A549 (cell line): ENCODE measurements at regions not wholly inside any gene's neighbourhood (a gene's known extent, or its start where the extent isn't known, plus 50 kb on each side); places are given as distances from the start of the nearest gene placed in this dataset.

Experiments
- ATAC-seq, 2 experiments: fragments of 200-7000 bp in 1 of 2; fragments of >200 bp in 1 of 2; cut with Nextera tagmentation in 1 of 2; cut with Tn5 transposase in 1 of 2; 3 replicates each; pipeline versions ENCODE4 v1.8.0 to v1.9.1; 2018 to 2020; ENCODE audit warnings: mild to moderate bottlenecking in 1 of 2, moderate library complexity in 1 of 2
- CTCF ChIA-PET: fragments of 300-600 bp; sonication (Branson Sonifier 250); formaldehyde crosslinking; extraction: SDS; loops from one replicate; lab custom pipeline; 2021; ENCODE audit warnings: antibody characterized with exemption, inconsistent platforms; lab: Yijun Ruan, JAX
- POLR2A ChIA-PET: fragments of 350-600 bp; formaldehyde crosslinking; extraction: SDS; loops from one replicate; lab custom pipeline; 2021; ENCODE audit warnings: antibody characterized with exemption, inconsistent platforms; lab: Yijun Ruan, JAX
- DNase-seq, 2 experiments: peaks; one replicate each; pipeline versions ENCODE4 v3.0.0 to v3.0.0-alpha.2; 2011 to 2016; ENCODE audit warnings: low read depth in 1 of 2, low spot score in 1 of 2
- FAIRE-seq: peaks from 2 replicates; lab custom pipeline; 2011; peaks lifted over from hg19 to GRCh38; lab: Jason Lieb, UNC
- H3K27ac ChIP-seq, 2 experiments: fragments of >200 bp; sonication (Bioruptor Twin); formaldehyde crosslinking; 3 replicates each; pipeline ENCODE4 v1.5.1; 2016 to 2017
- H3K4me1 ChIP-seq: fragments of >200 bp; sonication (Bioruptor Twin); formaldehyde crosslinking; 3 replicates; pipeline ENCODE4 v1.6.1; 2016
- H3K4me2 ChIP-seq: fragments of >200 bp; sonication (Bioruptor Twin); formaldehyde crosslinking; 3 replicates; pipeline ENCODE4 v1.6.1; 2016
- H3K4me3 ChIP-seq: fragments of >200 bp; sonication (Bioruptor Twin); formaldehyde crosslinking; 3 replicates; pipeline ENCODE4 v1.5.1; 2016
- H3K9me3 ChIP-seq: fragments of >200 bp; sonication (Bioruptor Twin); formaldehyde crosslinking; 3 replicates; pipeline ENCODE4 v1.6.1; 2016
- ATOH8 ChIP-seq: fragments of 250-450 bp; sonication (Bioruptor Pico); IDR thresholded peaks from 2 replicates; pipeline ENCODE4 v1.5.0; 2020; ENCODE audit warnings: low read depth, mild to moderate bottlenecking, moderate library complexity
- BCL3 ChIP-seq: fragments of >200 bp; sonication (Bioruptor Twin); formaldehyde crosslinking; IDR thresholded peaks from 3 replicates; pipeline ENCODE4 v1.6.1; 2016
- CBX2 ChIP-seq: fragments of 200-600 bp; sonication (generic); IDR thresholded peaks from 2 replicates; pipeline ENCODE4 v1.6.1; 2016; ENCODE audit warnings: low read depth, mild to moderate bottlenecking, borderline replicate concordance
- CBX8 ChIP-seq: fragments of 200-600 bp; sonication (generic); IDR thresholded peaks from 2 replicates; pipeline ENCODE4 v1.6.1; 2016
- CHD2 ChIP-seq: fragments of 150-350 bp; IDR thresholded peaks from 2 replicates; pipeline ENCODE4 v1.6.1; 2014; ENCODE audit warnings: low read length; ENCODE audit not compliant: partially characterized antibody
- CHD4 ChIP-seq: fragments of 200-600 bp; sonication (generic); IDR thresholded peaks from 2 replicates; pipeline ENCODE4 v1.6.1; 2016; ENCODE audit warnings: antibody characterized with exemption, mild to moderate bottlenecking, borderline replicate concordance
- CTCF ChIP-seq: fragments of >200 bp; sonication (Bioruptor Twin); formaldehyde crosslinking; IDR thresholded peaks from 3 replicates; pipeline ENCODE4 v1.5.1; 2016
- E2F6 ChIP-seq: IDR thresholded peaks from 2 replicates; pipeline ENCODE4 v1.6.1; 2012; ENCODE audit warnings: low read depth, borderline replicate concordance
- EHF ChIP-seq: fragments of 250-450 bp; sonication (Bioruptor Pico); IDR thresholded peaks from 2 replicates; pipeline ENCODE4 v1.5.0; 2020; ENCODE audit warnings: mild to moderate bottlenecking
- EHMT2 ChIP-seq: fragments of 200-600 bp; sonication (generic); IDR thresholded peaks from 2 replicates; pipeline ENCODE4 v1.6.1; 2016; ENCODE audit warnings: antibody characterized with exemption, low read depth, mild to moderate bottlenecking, moderate library complexity
- ELK1 ChIP-seq: fragments of 150-350 bp; IDR thresholded peaks from 2 replicates; pipeline ENCODE4 v1.6.1; 2014; ENCODE audit warnings: low read depth, mild to moderate bottlenecking, low read length
- EP300 ChIP-seq, 2 experiments: fragments of >200 bp; sonication (Bioruptor Twin); formaldehyde crosslinking; IDR thresholded peaks; 2 replicates in 1 of 2; 3 replicates in 1 of 2; pipeline ENCODE4 v1.6.1; 2016 to 2017
- HES2 ChIP-seq: fragments of >200 bp; sonication (Bioruptor Twin); formaldehyde crosslinking; IDR thresholded peaks from 2 replicates; pipeline ENCODE4 v1.6.1; 2016
- JUN ChIP-seq, 2 experiments: fragments of >200 bp; sonication (Bioruptor Twin); formaldehyde crosslinking; IDR thresholded peaks; 2 replicates in 1 of 2; 3 replicates in 1 of 2; pipeline ENCODE4 v1.6.1; 2016 to 2017
- JUNB ChIP-seq: fragments of >200 bp; sonication (Bioruptor Twin); formaldehyde crosslinking; IDR thresholded peaks from 2 replicates; pipeline ENCODE4 v1.6.1; 2016
- KDM5A ChIP-seq: fragments of 200-600 bp; sonication (generic); IDR thresholded peaks from 2 replicates; pipeline ENCODE4 v1.6.1; 2016; ENCODE audit warnings: antibody characterized with exemption, mild to moderate bottlenecking
- MAFK ChIP-seq: fragments of 450-650 bp; IDR thresholded peaks from 2 replicates; pipeline ENCODE4 v1.6.1; 2014; ENCODE audit not compliant: partially characterized antibody
- MAZ ChIP-seq: fragments of 150-350 bp; IDR thresholded peaks from 2 replicates; pipeline ENCODE4 v1.6.1; 2014; ENCODE audit warnings: antibody characterized with exemption, low read depth, low read length, borderline replicate concordance
- MYC ChIP-seq: IDR thresholded peaks from 2 replicates; pipeline ENCODE4 v1.6.1; 2012; ENCODE audit warnings: mild to moderate bottlenecking, inconsistent platforms, low read length, improper control_type of control experiment, borderline replicate concordance
- NR3C1 ChIP-seq: fragments of >200 bp; sonication (Bioruptor Twin); formaldehyde crosslinking; IDR thresholded peaks from 3 replicates; pipeline ENCODE4 v1.6.1; 2017
- PHF8 ChIP-seq: fragments of 200-600 bp; sonication (generic); IDR thresholded peaks from 2 replicates; pipeline ENCODE4 v1.6.1; 2016; ENCODE audit warnings: low read depth, mild to moderate bottlenecking, antibody characterized with exemption, moderate library complexity, borderline replicate concordance
- POLR2A ChIP-seq: IDR thresholded peaks from 2 replicates; pipeline ENCODE4 v1.6.1; 2012; ENCODE audit warnings: mild to moderate bottlenecking, low read length
- POLR2AphosphoS2 ChIP-seq: conservative IDR thresholded peaks from 2 replicates; pipeline ENCODE4 v1.6.1; 2012; ENCODE audit warnings: low read length, improper control_type of control experiment, inconsistent platforms
- RAD21 ChIP-seq, 2 experiments: fragments of >200 bp in 1 of 2; sonication (Bioruptor Twin) in 1 of 2; formaldehyde crosslinking in 1 of 2; IDR thresholded peaks in 1 of 2; conservative IDR thresholded peaks in 1 of 2; 2 replicates in 1 of 2; 3 replicates in 1 of 2; pipeline ENCODE4 v1.6.1; 2012 to 2018; ENCODE audit warnings: inconsistent platforms in 1 of 2
- RFX5 ChIP-seq: fragments of 450-650 bp; IDR thresholded peaks from 2 replicates; pipeline ENCODE4 v1.7.1; 2014; ENCODE audit warnings: antibody characterized with exemption, mild to moderate bottlenecking, moderate library complexity
- TFCP2L1 ChIP-seq: fragments of 250-450 bp; sonication (Bioruptor Pico); IDR thresholded peaks from 2 replicates; pipeline ENCODE4 v1.5.0; 2021; ENCODE audit warnings: mild to moderate bottlenecking
- TP53 ChIP-seq: fragments of 250-450 bp; sonication (Bioruptor Pico); IDR thresholded peaks from 2 replicates; pipeline ENCODE4 v1.5.0; 2021; ENCODE audit warnings: mild to moderate bottlenecking, moderate library complexity
- ZNF302 ChIP-seq: fragments of 250-450 bp; sonication (Bioruptor Pico); IDR thresholded peaks from 2 replicates; pipeline ENCODE4 v1.9.0; 2021; ENCODE audit warnings: inconsistent platforms, mild to moderate bottlenecking, moderate library complexity
- ZSCAN20 ChIP-seq: fragments of 250-450 bp; sonication (Bioruptor Pico); IDR thresholded peaks from 2 replicates; pipeline ENCODE4 v1.8.0; 2022; ENCODE audit warnings: mild to moderate bottlenecking, moderate library complexity
- WGBS: methylation state at CpG from one replicate; pipeline ENCODE4 v1.1.6; 2017; ENCODE audit errors: missing lambda C conversion rate; 5-methylcytosine and 5-hydroxymethylcytosine counted together

GRCh38 chr10:88127766-88128165, 264.3 kb downstream of the PTEN start:
- WGBS = 11% methylated on average over 1 of the region's 1 CpG
- FAIRE-seq (no peak), DNase-seq (no peak), ATAC-seq (no peak)
- ChIA-PET POLR2A (no interaction called here), CTCF (interaction anchor here (1.5 to 1.6 kb wide), 2 partner anchors 14 to 261 kb away, joined by 3 to 7 read pairs; no protein-coding TSS in a partner anchor)
- no peak overlapping the region for H3K27ac ChIP-seq
- no peaks in the 10 kb centered on the region for H3K9me3 ChIP-seq
- H3K4me3 ChIP-seq = no peak overlapping the region
- H3K4me1 ChIP-seq = no peaks in the 10 kb centered on the region
- no peak overlapping the region for H3K4me2 ChIP-seq
- TF ChIP-seq EP300 (IDR thresholded peaks at IDR 0.05) = no peak
- TF ChIP-seq MAZ = no peak
- no peak for TF ChIP-seq CBX8
- no peak for TF ChIP-seq ZSCAN20 (CRISPR knock-in tag)
- no peak for TF ChIP-seq NR3C1
- TF ChIP-seq MYC = no peak
- no peak for TF ChIP-seq CHD4
- no peak for TF ChIP-seq TP53 (CRISPR knock-in tag)
- no peak for TF ChIP-seq BCL3
- TF ChIP-seq E2F6 = no peak
- TF ChIP-seq RFX5 = no peak
- TF ChIP-seq ZNF302 (CRISPR knock-in tag) = no peak
- no peak for TF ChIP-seq ELK1
- no peak for TF ChIP-seq JUN (IDR thresholded peaks at IDR 0.05)
- TF ChIP-seq CHD2 = no peak
- TF ChIP-seq CBX2 = no peak
- no peak for TF ChIP-seq HES2
- no peak for TF ChIP-seq EHF (CRISPR knock-in tag)

- POLR2A ChIA-PET = no interaction called here
- DNase-seq (no peak), FAIRE-seq (no peak), ATAC-seq (no peak)
- H3K27ac ChIP-seq = no peak overlapping the region
- TF ChIP-seq CBX2 (no peak), TFCP2L1 (no peak), RAD21 (conservative IDR thresholded peaks at IDR 0.05 in 1 of 2, IDR thresholded peaks at IDR 0.05 in 1 of 2) (no peak), KDM5A (no peak), ATOH8 (CRISPR knock-in tag) (no peak), POLR2AphosphoS2 (no peak), JUNB (no peak), CTCF (no peak), TP53 (CRISPR knock-in tag) (no peak), MYC (no peak), EP300 (IDR thresholded peaks at IDR 0.05) (no peak), PHF8 (no peak), POLR2A (no peak), NR3C1 (no peak), BCL3 (no peak), MAFK (no peak), EHMT2 (no peak)
- H3K4me2 ChIP-seq = no peak overlapping the region
- no peak overlapping the region for H3K4me3 ChIP-seq
- CTCF ChIA-PET = interaction anchor here (1.5 to 1.6 kb wide), 2 partner anchors 15 to 260 kb away, joined by 3 to 7 read pairs; no protein-coding TSS in a partner anchor
- no peaks in the 10 kb centered on the region for H3K9me3 ChIP-seq
- no peaks in the 10 kb centered on the region for H3K4me1 ChIP-seq
- 88% methylated on average over 2 of the region's 2 CpGs for WGBS
Observed at GRCh38 chr10:88129013-88129412, 265.6 kb downstream of the PTEN start.
